VCaP (cell line): ENCODE measurements at regions not wholly inside any gene's neighbourhood (a gene's known extent, or its start where the extent isn't known, plus 50 kb on each side); places are given as distances from the start of the nearest gene placed in this dataset.

ENCODE experiments used
- H3K27ac ChIP-seq: fragments of 450-650 bp; 2 replicates; pipeline ENCODE4 v1.5.1; 2017
- TF ChIP-seq, protein P1 (sequence below): fragments of 450-650 bp; conservative IDR thresholded peaks from 2 replicates; pipeline ENCODE4 v1.5.1; 2017; ENCODE audit warnings: mild to moderate bottlenecking, moderate library complexity

DNA sequence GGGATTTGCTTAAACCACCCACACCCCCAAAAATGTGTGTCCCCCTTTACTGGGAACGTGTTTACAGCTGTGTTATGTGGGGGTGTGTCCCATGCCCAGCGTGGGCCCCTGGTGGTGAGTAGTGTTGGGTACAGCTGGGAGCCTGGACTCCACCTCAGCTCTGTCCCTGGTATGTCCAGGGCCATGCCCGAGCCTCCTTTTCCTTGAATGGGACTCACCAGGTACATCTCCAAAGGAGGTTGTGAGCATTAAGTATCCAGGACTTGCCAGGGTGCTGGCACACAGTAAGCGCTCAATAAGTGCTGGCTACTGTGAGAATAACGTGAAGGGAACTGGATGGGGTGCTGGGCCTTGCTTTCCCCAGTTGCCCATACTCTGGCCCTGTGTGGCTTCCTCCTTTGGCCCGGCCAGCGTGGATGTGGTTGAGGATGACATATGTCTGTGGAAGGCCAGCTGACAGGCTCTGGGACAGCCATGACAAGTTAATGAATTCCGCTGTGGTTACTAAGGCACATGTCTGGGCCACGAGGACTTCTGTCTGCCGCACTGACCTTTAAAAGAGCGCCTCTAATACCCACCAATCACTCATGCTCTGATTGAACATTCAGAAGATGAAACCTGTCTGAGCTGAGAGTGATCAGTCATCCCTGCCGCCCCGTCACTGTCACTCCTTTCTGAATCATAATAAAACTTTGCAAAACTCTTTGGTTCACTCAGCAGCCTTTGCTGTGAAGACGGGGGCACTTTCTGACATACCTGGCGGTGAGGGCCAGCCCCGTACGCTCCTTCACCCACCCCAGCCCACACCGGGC lies 74.7 kb downstream of the DIO3 start:
- H3K27ac ChIP-seq, result no peak overlapping the region
- TF ChIP-seq, protein P1, sequence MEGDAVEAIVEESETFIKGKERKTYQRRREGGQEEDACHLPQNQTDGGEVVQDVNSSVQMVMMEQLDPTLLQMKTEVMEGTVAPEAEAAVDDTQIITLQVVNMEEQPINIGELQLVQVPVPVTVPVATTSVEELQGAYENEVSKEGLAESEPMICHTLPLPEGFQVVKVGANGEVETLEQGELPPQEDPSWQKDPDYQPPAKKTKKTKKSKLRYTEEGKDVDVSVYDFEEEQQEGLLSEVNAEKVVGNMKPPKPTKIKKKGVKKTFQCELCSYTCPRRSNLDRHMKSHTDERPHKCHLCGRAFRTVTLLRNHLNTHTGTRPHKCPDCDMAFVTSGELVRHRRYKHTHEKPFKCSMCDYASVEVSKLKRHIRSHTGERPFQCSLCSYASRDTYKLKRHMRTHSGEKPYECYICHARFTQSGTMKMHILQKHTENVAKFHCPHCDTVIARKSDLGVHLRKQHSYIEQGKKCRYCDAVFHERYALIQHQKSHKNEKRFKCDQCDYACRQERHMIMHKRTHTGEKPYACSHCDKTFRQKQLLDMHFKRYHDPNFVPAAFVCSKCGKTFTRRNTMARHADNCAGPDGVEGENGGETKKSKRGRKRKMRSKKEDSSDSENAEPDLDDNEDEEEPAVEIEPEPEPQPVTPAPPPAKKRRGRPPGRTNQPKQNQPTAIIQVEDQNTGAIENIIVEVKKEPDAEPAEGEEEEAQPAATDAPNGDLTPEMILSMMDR, result no peak

DNA sequence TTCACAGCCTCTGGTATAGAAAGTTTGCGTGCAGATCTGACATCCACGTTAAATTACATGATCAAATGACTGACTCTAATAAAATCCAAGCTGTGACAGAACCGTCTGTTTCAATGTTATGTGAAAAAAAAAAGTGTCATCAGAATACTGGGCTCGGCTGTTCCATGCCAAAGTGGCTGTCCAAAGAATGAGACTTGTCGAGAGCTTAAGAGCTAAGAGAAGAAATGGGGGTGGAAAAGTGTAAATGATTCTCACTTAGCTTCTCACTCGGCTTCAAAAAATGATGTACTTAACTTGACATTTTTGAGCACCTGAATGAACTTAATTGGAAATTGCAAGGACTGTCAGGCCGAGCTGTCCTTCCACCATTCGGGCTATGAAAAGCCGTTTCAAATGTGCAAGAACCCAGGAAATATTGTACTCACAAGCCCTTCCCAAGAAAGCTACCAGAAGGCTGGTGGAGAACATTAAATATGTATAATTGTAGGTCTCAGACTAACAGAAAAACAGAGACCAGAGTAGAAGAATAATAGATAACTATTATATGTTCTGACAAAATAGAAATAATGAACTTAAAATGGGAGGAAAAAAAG lies 78.0 kb downstream of the DIO3 start:
- TF ChIP-seq, protein P1, result no peak
- H3K27ac ChIP-seq, result no peak overlapping the region

DNA sequence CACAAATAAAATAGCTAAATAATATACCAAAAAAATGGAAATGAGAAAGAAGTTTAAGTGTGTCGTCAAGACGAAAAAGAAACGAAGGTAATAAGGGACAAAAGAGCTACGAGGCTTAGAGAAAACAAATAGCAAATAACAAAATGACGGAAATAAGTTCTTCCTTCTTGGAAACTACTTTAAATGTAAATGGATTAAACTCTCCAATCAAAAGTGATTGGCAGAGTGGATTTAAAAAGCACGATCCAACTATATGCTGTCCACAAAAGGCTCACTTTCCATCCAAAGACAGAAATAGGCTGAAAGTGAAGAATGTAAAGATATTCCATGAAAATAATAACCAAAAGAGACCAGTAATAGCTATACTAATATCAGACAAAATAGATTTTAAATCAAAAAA lies 82.4 kb downstream of the DIO3 start:
- TF ChIP-seq, protein P1, result no peak
- H3K27ac ChIP-seq, result no peak overlapping the region

DNA sequence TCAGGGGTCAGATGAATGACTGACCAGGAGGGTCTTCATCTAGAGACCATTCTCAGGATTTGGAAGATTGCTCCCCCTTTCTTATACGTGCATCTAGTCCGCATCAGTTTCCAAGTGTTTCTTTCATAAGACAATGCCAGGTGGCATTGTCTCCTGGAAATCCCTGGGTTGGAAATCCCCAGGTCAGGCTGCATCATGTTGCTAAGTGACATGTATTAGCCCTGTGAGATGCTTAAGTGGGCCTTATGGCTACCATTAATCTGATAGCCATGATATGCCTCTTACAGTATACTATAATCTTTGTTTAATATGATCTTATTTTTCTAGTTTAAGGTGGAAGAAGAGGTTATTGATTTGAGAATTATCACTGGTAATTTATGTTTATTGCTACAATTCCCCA lies 92.8 kb downstream of the DIO3 start:
- no peak overlapping the region for H3K27ac ChIP-seq
- TF ChIP-seq, protein P1, result no peak

DNA sequence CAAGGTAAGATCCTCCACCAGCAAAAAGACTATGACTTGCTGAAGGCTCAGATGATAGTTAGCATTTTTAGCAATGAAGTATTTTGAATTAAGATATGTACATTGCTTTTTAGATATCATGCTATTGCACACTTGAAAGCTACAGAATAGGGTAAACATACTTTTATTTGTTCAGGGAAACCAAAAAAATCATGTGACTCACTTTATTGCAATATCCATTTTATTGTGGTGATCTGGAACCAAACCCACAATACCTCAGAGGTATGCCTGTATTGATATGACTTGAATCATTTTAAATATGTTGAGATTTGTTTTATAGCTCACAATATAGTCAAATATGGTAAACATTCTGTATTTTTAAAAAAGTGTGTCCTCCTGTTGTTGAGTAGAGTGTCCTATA lies 96.1 kb downstream of the DIO3 start:
- no peak overlapping the region for H3K27ac ChIP-seq
- TF ChIP-seq, protein P1, result no peak

DNA sequence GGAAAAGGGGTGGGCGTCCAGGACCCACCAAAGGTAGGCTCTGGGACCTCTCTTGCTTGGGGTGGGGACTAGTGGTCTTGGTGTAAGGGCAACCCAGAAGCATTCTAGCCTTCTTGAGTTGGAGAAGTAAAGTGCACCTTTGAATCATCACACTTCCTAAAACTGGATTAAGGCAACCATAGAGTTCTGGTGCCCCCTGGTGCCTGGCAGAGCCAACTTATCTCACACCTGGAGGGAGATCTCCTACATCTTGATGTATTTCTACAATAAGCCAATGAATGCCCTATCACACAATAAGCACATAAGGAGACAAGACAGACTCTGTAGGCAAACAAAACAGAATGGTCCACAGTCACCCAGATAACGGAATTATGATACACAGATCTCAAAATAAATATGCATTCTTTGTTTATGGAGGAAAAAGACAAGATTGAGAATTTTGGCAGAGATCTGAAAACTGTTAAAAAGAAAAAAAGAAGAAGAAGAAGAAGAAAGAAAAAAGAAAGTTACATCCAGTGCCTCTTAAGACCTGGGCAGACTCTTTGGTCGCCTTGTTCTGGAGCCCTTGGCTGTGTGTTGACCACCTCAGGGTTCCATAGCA lies 95.9 kb upstream of the PPP2R5C start:
- no peak overlapping the region for H3K27ac ChIP-seq
- TF ChIP-seq, protein P1, result peak; percentile 82

DNA sequence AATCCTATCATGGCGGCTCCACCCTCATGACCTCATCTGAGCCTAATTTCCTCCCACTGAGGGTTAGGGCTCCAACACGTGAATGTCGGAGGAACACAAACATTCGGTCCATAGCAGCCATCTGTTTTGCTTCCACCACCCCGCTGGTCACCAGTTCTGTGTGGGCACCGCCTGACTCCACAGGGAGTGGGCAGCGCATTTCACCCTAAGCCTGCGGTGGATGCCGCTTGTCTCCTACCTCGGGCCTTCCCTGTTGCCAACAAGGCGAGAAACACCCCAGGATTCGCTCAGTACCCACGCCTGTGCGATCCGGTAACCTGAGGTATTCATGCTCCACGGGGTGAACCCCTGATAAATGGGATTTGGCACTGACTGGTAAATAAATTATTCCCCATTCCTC lies 95.2 kb upstream of the PPP2R5C start:
- TF ChIP-seq, protein P1, result no peak

More for the DNA sequence above, 95.2 kb upstream of the PPP2R5C start:
- H3K27ac ChIP-seq, result no peak overlapping the region
